Testis (tissue), 2 donors: ENCODE measurements at regions not wholly inside any gene's neighbourhood (a gene's known extent, or its start where the extent isn't known, plus 50 kb on each side); places are given as distances from the start of the nearest gene placed in this dataset.

Experiments used
- POLR2A ChIP-seq: fragments of 450-650 bp; IDR thresholded peaks from one replicate; pipeline ENCODE4 v1.6.1; 2017; ENCODE audit warnings: antibody characterized with exemption, mild to moderate bottlenecking, moderate library complexity
- TF ChIP-seq, protein P1 (sequence below), 3 experiments: fragments of 450-650 bp in 2 of 3; fragments of 200-600 bp in 1 of 3; sonication (generic) in 1 of 3; IDR thresholded peaks; one replicate each; pipeline ENCODE4 v1.5.1; 2016 to 2019; ENCODE audit warnings: antibody characterized with exemption in 3 of 3, mild to moderate bottlenecking in 2 of 3, moderate library complexity in 1 of 3

DNA sequence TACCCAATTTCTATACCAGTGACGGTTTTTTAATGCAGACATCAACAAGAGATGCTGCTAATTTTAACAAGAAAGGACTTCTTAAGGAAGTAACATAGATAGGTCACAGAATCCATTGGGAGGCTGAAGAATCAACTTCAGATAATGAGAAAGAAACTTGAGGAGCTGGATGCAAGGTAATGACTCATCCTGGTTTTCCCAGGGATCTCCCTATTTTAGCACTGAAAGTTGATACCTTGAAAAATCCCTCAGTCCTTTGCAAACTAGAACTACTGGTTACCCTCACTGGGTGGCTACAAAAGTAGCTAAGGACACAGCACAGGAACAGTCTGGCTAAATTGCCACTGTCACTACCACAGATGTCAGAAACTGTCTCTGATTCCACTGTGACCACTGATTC, 561.9 kb downstream of the FLRT2 start:
- TF ChIP-seq, protein P1, sequence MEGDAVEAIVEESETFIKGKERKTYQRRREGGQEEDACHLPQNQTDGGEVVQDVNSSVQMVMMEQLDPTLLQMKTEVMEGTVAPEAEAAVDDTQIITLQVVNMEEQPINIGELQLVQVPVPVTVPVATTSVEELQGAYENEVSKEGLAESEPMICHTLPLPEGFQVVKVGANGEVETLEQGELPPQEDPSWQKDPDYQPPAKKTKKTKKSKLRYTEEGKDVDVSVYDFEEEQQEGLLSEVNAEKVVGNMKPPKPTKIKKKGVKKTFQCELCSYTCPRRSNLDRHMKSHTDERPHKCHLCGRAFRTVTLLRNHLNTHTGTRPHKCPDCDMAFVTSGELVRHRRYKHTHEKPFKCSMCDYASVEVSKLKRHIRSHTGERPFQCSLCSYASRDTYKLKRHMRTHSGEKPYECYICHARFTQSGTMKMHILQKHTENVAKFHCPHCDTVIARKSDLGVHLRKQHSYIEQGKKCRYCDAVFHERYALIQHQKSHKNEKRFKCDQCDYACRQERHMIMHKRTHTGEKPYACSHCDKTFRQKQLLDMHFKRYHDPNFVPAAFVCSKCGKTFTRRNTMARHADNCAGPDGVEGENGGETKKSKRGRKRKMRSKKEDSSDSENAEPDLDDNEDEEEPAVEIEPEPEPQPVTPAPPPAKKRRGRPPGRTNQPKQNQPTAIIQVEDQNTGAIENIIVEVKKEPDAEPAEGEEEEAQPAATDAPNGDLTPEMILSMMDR (IDR thresholded peaks at IDR 0.05) = no peak
- no peak for TF ChIP-seq POLR2A
